SK-N-SH treated with all-trans-retinoic acid at 6 μM for 48 hours (cell line): ENCODE measurements at regions not wholly inside any gene's neighbourhood (a gene's known extent, or its start where the extent isn't known, plus 50 kb on each side); places are given as distances from the start of the nearest gene placed in this dataset.

Experiments used
- ARNTL ChIP-seq: fragments of 450-650 bp; formaldehyde crosslinking; IDR thresholded peaks from 2 replicates; pipeline ENCODE4 v1.5.0; 2020; ENCODE audit warnings: low read depth, mild to moderate bottlenecking, moderate library complexity, borderline replicate concordance
- CREB5 ChIP-seq: fragments of 250-450 bp; sonication (Bioruptor Pico); IDR thresholded peaks from 2 replicates; pipeline ENCODE4 v1.5.1; 2020; ENCODE audit warnings: low read depth, mild to moderate bottlenecking, moderate library complexity
- ESRRG ChIP-seq: fragments of 250-450 bp; sonication (Bioruptor Pico); IDR thresholded peaks from 2 replicates; pipeline ENCODE4 v1.6.1; 2021; ENCODE audit warnings: mild to moderate bottlenecking
- GLIS3 ChIP-seq: fragments of 250-450 bp; sonication (Bioruptor Pico); IDR thresholded peaks from 2 replicates; pipeline ENCODE4 v1.5.0; 2020; ENCODE audit warnings: mild to moderate bottlenecking, moderate library complexity
- PATZ1 ChIP-seq: fragments of 250-450 bp; sonication (Bioruptor Pico); IDR thresholded peaks from 2 replicates; pipeline ENCODE4 v1.8.0; 2020; ENCODE audit warnings: mild to moderate bottlenecking, moderate library complexity, borderline replicate concordance
- POU6F1 ChIP-seq: fragments of 250-450 bp; sonication (Bioruptor Pico); IDR thresholded peaks from 2 replicates; pipeline ENCODE4 v1.8.0; 2021; ENCODE audit warnings: low read depth, mild to moderate bottlenecking, moderate library complexity, borderline replicate concordance
- RARB ChIP-seq: fragments of 250-450 bp; sonication (Bioruptor Pico); IDR thresholded peaks from 2 replicates; pipeline ENCODE4 v1.8.0; 2021; ENCODE audit warnings: mild to moderate bottlenecking, moderate library complexity
- SNAI2 ChIP-seq: fragments of 250-450 bp; sonication (Bioruptor Pico); IDR thresholded peaks from 2 replicates; pipeline ENCODE4 v1.5.0; 2020; ENCODE audit warnings: mild to moderate bottlenecking, moderate library complexity
- TSHZ2 ChIP-seq: fragments of 250-450 bp; sonication (Bioruptor Pico); IDR thresholded peaks from 2 replicates; pipeline ENCODE4 v1.5.0; 2020; ENCODE audit warnings: mild to moderate bottlenecking, moderate library complexity
- ZC3H10 ChIP-seq: fragments of 250-450 bp; sonication (Bioruptor Pico); IDR thresholded peaks from 2 replicates; pipeline ENCODE4 v1.5.1; 2021; ENCODE audit warnings: mild to moderate bottlenecking, moderate library complexity
- ZFP3 ChIP-seq: fragments of 250-450 bp; sonication (Bioruptor Pico); IDR thresholded peaks from 2 replicates; pipeline ENCODE4 v1.5.0; 2020; ENCODE audit warnings: mild to moderate bottlenecking, moderate library complexity
- ZFP30 ChIP-seq: fragments of 450-650 bp; formaldehyde crosslinking; IDR thresholded peaks from 2 replicates; pipeline ENCODE4 v1.5.0; 2022; ENCODE audit warnings: mild to moderate bottlenecking, moderate library complexity
- ZNF8 ChIP-seq: fragments of 450-650 bp; formaldehyde crosslinking; IDR thresholded peaks from 2 replicates; pipeline ENCODE4 v1.5.0; 2020; ENCODE audit warnings: mild to moderate bottlenecking, moderate library complexity

GRCh38 chr13:40285634-40286033 lies 380.8 kb downstream of the FOXO1 start:
- TF ChIP-seq PATZ1 (CRISPR knock-in tag) (no peak), ARNTL (no peak), ZFP30 (CRISPR knock-in tag) (no peak), CREB5 (CRISPR knock-in tag) (no peak), ZC3H10 (CRISPR knock-in tag) (no peak), TSHZ2 (no peak), RARB (CRISPR knock-in tag) (no peak), ESRRG (no peak), ZNF8 (CRISPR knock-in tag) (no peak), POU6F1 (no peak), SNAI2 (CRISPR knock-in tag) (no peak), GLIS3 (CRISPR knock-in tag) (no peak), ZFP3 (CRISPR knock-in tag) (no peak)
